Body of pancreas (tissue), 4 donors: ENCODE measurements at regions not wholly inside any gene's neighbourhood (a gene's known extent, or its start where the extent isn't known, plus 50 kb on each side); places are given as distances from the start of the nearest gene placed in this dataset.

Experiments used
- ATAC-seq: fragments of 150-250 bp; one replicate; pipeline ENCODE4 v1.9.1; 2016
- DNase-seq, 4 donors: peaks; one replicate each; pipeline ENCODE4 v3.0.0-alpha.2; 2019
- H3K27ac ChIP-seq, 4 donors: fragments of 200-600 bp; sonication (generic); 1 replicate in 3 of 4; 2 replicates in 1 of 4; pipeline versions ENCODE4 v1.5.1 to v1.6.1; 2016 to 2019; ENCODE audit warnings: mild to moderate bottlenecking in 1 of 4, mixed read lengths in 1 of 4, moderate library complexity in 1 of 4
- H3K27me3 ChIP-seq, 2 donors: fragments of 200-600 bp; sonication (generic); one replicate each; pipeline ENCODE4 v1.6.0; 2016; ENCODE audit warnings: mild to moderate bottlenecking in 1 of 2
- H3K36me3 ChIP-seq, 2 donors: fragments of 200-600 bp; sonication (generic); replicated peaks in 1 of 2; 2 replicates each; pipeline ENCODE4 v1.5.1; 2016; ENCODE audit warnings: low read depth in 2 of 2; ENCODE audit not compliant: insufficient read depth in 1 of 2
- H3K4me1 ChIP-seq: fragments of 200-600 bp; sonication (generic); one replicate; pipeline ENCODE4 v1.6.0; 2016
- H3K4me3 ChIP-seq, 2 donors: fragments of 200-600 bp; sonication (generic); 1 replicate in 1 of 2; 2 replicates in 1 of 2; pipeline ENCODE4 v1.5.1; 2016 to 2019
- H3K9me3 ChIP-seq, 3 donors: fragments of 200-600 bp; sonication (generic); 1 replicate in 2 of 3; 2 replicates in 1 of 3; pipeline ENCODE4 v1.5.1; 2016
- POLR2A ChIP-seq, 3 donors: fragments of 450-650 bp; IDR thresholded peaks; one replicate each; pipeline ENCODE4 v1.6.1; 2016; ENCODE audit warnings: antibody characterized with exemption in 3 of 3, mild to moderate bottlenecking in 2 of 3
- WGBS, 2 donors: methylation state at CpG; one replicate each; pipeline ENCODE4 v1.1.5; 2017; 5-methylcytosine and 5-hydroxymethylcytosine counted together
- intact Hi-C: fragments of 100-400 bp; cut with DNase I; formaldehyde crosslinking; loops from one replicate; pipeline ENCODE4 v1.15.1; 2023
- TF ChIP-seq, protein P1 (sequence below), 7 experiments: fragments of 450-650 bp in 4 of 7; fragments of 200-600 bp in 3 of 7; sonication (generic) in 3 of 7; IDR thresholded peaks; one replicate each; pipeline ENCODE4 v1.5.1; 2016 to 2019; ENCODE audit warnings: antibody characterized with exemption in 7 of 7

- Histone ChIP-seq H3K27me3 (no peaks in the 10 kb centered on the region), H3K36me3 (no peaks in the 10 kb centered on the region), H3K4me3 (no peak overlapping the region), H3K4me1 (no peaks in the 10 kb centered on the region), H3K9me3 (no peaks in the 10 kb centered on the region), H3K27ac (no peak overlapping the region)
- TF ChIP-seq POLR2A (IDR thresholded peaks at IDR 0.05) = no peak
- TF ChIP-seq, protein P1, sequence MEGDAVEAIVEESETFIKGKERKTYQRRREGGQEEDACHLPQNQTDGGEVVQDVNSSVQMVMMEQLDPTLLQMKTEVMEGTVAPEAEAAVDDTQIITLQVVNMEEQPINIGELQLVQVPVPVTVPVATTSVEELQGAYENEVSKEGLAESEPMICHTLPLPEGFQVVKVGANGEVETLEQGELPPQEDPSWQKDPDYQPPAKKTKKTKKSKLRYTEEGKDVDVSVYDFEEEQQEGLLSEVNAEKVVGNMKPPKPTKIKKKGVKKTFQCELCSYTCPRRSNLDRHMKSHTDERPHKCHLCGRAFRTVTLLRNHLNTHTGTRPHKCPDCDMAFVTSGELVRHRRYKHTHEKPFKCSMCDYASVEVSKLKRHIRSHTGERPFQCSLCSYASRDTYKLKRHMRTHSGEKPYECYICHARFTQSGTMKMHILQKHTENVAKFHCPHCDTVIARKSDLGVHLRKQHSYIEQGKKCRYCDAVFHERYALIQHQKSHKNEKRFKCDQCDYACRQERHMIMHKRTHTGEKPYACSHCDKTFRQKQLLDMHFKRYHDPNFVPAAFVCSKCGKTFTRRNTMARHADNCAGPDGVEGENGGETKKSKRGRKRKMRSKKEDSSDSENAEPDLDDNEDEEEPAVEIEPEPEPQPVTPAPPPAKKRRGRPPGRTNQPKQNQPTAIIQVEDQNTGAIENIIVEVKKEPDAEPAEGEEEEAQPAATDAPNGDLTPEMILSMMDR (IDR thresholded peaks at IDR 0.05) = no peak
- intact Hi-C loops = no loop called here
- ATAC-seq (no peak), DNase-seq (no peak)
- 86 to 100% methylated on average over 1 of the region's 1 CpG for WGBS, 2 donors
These were observed 331.1 kb downstream of the ZNF621 start for GRCh38 chr3:40855871-40856270.

- DNase-seq (no peak), ATAC-seq (no peak)
- intact Hi-C loops = no loop called here
- H3K4me1 ChIP-seq = no peaks in the 10 kb centered on the region
- no peak overlapping the region for H3K4me3 ChIP-seq
- no peaks in the 10 kb centered on the region for H3K36me3 ChIP-seq
- no peak for TF ChIP-seq POLR2A (IDR thresholded peaks at IDR 0.05)
- TF ChIP-seq, protein P1 (IDR thresholded peaks at IDR 0.05) = no peak
- H3K9me3 ChIP-seq = no peaks in the 10 kb centered on the region
- H3K27me3 ChIP-seq = no peaks in the 10 kb centered on the region
- 78 to 83% methylated on average over 7 of the region's 7 CpGs for WGBS, 2 donors
- H3K27ac ChIP-seq = no peak overlapping the region
These were observed 333.8 kb downstream of the ZNF621 start for GRCh38 chr3:40858364-40859115.

GRCh38 chr3:40862946-40863345, 336.4 kb upstream of the CTNNB1 start:
- no peaks in the 10 kb centered on the region for H3K27me3 ChIP-seq
- no peak overlapping the region for H3K4me3 ChIP-seq
- ATAC-seq = no peak
- H3K36me3 ChIP-seq = no peaks in the 10 kb centered on the region
- H3K9me3 ChIP-seq = no peaks in the 10 kb centered on the region
- no peak overlapping the region for H3K27ac ChIP-seq
- 88 to 96% methylated on average over 2 of the region's 2 CpGs for WGBS, 2 donors
- intact Hi-C loops = no loop called here
- TF ChIP-seq, protein P1 (IDR thresholded peaks at IDR 0.05) = no peak
- TF ChIP-seq POLR2A (IDR thresholded peaks at IDR 0.05) = no peak
- no peak for DNase-seq
- no peaks in the 10 kb centered on the region for H3K4me1 ChIP-seq

DNA sequence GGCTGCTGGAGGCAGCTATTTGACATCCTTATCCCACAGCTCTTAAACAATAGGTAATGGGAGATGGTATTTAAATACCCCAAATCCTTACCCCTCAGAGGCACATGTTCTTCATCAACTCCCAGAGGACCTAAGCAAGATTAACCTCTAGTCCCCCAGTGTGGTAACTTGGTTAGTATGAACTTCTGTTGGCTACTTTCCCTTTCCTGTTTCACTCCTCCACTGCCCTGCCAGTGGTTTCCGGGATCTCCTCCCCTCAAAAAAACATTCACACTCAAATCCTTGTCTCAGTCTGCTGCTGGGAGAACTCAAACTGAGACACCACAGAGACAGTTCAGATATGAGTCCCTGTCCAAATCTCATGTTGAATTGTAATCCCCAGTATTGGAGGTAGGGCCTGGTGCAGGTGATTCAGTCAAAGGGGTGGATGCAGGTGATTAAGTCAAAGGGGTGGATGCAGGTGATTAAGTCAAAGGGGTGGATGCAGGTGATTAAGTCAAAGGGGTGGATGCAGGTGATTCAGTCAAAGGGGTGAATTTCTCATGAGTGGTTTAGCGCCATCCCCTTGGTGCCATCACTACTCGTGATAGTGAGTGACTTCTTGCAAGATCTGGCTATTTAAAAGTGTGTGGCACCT, 335.0 kb upstream of the CTNNB1 start:
- intact Hi-C loops = no loop called here
- no peak for DNase-seq
- Histone ChIP-seq H3K4me3 (no peak overlapping the region), H3K4me1 (no peaks in the 10 kb centered on the region), H3K27me3 (no peaks in the 10 kb centered on the region), H3K27ac (no peak overlapping the region), H3K9me3 (no peaks in the 10 kb centered on the region), H3K36me3 (no peaks in the 10 kb centered on the region)
- TF ChIP-seq, protein P1 (IDR thresholded peaks at IDR 0.05) = no peak
- no peak for TF ChIP-seq POLR2A (IDR thresholded peaks at IDR 0.05)
- no peak for ATAC-seq
- WGBS, 2 donors = 87 to 95% methylated on average over 3 of the region's 3 CpGs
